G401 (cell line): ENCODE measurements at regions not wholly inside any gene's neighbourhood (a gene's known extent, or its start where the extent isn't known, plus 50 kb on each side); places are given as distances from the start of the nearest gene placed in this dataset.
"Not testable (repeated sequence)": the region's sequence is repeated elsewhere in the genome, so short reads cannot be mapped to it uniquely, and the experiment has no call there.

Experiments
- DNase-seq: peaks from one replicate; pipeline ENCODE4 v3.0.0-alpha.2; 2015; ENCODE audit warnings: low spot score
- in situ Hi-C: cut with HindIII; loops from 2 replicates; pipeline ENCODE4 v1.10.0; 2016; ENCODE audit warnings: low sequenced_read_pairs, mixed read lengths

DNA sequence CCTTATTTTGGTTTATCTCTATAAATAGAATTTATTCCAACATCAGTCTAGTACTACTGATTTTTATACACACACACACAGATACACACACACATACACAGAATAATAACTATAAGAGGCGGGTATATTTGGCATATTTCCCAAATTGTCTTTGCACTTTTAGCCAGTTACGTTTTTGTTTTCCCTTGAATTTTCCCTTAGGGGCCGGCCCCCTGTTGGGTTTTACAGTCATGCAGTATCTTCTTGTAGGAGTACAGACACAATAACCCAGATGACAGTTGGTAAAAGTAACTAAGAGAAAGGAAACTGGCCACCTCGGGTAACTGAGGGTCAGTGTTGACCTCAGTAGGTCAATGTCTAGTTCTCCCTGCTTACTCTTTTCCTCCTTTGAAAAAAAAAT, 50.9 kb downstream of the DISP1 start:
- in situ Hi-C loops, result no loop called here
- DNase-seq, result no peak

DNA sequence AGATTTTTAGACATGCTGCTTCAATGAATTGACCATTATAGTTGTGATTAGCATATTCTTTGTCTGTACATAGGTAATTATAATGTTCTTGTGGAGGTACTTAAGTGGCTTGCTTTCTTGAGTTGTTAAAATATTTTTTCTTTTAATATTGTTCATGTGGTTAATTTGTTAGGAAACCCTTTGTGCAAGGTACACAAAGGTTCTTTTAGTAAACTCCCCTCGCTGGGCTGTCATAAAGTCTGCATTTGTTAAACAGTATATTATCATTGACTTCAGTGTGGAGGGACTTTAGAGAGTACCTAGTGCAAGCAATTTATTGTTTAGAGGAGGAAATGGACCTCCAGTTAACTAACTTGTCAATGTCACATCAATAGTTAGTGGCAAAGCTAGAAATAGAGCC, 52.5 kb downstream of the DISP1 start:
- in situ Hi-C loops, result no loop called here
- DNase-seq, result no peak

DNA sequence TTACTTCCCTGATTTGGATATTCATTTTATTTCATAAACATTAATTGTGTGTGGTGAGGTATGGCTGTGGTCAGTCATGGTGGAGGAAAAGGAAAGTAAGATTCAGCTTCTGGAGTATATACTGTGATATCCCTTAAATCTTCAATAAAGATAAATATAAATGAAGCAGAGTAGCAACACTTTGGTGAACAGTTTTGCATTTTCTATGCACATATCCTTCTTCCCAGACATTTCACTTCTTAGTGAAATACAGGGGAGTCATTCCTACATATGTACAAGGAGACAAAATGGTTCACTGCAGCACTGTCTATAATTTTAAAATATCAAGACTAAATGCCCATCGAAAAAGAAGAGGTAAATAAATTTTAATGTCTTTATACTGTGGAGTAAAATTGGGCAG, 61.3 kb downstream of the DISP1 start:
- in situ Hi-C loops, result no loop called here
- DNase-seq, result no peak

DNA sequence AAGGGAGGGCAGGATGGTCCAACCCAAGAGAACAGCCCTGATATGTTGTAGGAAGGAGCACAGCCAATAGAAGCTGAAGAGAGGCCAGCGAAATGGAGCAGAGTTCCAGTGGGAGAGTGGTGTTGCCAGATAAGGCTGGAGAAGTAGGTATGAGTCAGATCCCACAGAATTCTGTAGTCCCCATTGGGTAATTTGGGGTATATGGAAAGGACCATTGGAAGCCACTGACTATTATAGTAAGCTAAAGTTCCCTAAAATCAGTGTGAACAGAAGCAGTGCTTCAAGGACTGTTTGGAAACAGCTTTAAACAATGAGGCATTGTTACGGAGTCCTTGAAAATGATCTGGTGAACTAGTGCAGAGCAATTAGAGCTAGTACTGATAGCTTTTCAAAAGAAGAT, 63.0 kb downstream of the DISP1 start:
- in situ Hi-C loops, result no loop called here
- DNase-seq, result no peak

DNA sequence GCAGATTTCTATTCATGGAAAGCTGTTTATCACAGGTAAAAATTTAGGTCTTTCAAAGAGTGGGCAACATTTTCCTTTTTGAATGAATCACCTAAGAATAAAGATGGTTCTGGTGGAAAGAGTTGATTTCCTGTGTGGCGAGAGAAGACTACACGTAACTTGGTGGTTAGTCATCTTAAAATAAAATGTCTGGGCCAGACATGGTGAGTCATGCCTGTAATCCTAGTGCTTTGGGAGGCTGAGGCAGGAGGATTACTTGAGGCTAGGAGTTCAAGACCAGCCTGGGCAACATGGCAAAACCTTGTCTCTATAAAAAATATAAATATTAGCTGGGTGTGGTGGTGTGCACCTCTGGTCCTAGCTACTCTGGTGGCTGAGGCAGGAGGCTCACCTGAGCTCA, 65.7 kb downstream of the DISP1 start:
- DNase-seq, result no peak
- in situ Hi-C loops, result no loop called here

DNA sequence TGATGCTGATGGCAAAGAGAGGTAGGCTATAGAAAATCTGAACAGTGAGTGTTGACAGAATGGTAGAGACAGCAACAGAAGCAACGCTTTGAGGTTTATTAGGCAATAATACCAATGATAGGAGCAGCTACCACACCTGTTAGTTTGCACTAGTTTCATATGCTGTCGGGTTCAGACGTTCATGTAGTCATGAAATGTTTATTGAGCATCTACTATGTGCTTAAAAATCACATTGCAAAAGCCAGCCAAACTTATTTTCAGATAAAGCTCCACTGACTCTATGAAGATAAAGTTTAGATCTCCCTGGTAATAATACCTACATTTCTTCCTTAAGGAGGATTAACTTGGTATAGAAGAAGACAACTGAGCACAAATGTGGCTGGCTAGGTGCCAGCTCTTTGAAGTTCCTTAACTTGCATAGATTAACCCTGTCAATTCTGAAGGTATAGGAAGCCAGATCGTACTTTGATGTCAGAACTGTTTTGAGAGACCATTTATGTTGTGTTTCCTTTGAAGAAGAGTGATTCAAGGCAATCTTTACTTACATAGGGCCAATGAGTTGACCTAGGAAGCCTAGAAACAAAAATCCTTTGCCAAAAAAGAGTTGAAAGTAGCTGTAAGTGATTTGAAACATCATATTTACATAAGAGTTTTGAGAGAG, 71.5 kb downstream of the DISP1 start:
- in situ Hi-C loops, result no loop called here

DNA sequence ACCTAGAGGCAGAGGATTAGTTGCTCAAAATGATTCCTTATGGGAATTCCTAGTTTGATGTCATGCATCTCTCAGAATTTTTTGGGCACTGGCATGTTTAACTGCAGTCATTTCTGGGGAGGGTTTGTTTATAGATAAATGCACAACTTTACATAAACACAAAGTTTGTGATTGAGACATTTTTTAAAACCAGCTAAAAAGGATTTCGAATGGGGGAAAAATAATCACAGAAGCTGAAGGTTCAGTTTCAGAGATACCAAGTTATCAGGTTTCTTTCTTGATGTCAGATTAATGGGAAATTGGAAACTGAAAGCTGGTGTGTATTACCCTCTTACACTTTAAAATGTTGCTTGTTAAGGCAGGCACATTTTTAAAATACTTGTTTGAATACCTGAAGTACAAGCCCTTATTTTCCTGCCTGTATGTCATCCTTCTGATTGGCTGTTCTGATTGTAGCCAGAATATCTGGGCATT, 72.1 kb downstream of the DISP1 start:
- in situ Hi-C loops, result no loop called here
- DNase-seq, result no peak

More for the DNA sequence above, 71.5 kb downstream of the DISP1 start:
- DNase-seq, result no peak

DNA sequence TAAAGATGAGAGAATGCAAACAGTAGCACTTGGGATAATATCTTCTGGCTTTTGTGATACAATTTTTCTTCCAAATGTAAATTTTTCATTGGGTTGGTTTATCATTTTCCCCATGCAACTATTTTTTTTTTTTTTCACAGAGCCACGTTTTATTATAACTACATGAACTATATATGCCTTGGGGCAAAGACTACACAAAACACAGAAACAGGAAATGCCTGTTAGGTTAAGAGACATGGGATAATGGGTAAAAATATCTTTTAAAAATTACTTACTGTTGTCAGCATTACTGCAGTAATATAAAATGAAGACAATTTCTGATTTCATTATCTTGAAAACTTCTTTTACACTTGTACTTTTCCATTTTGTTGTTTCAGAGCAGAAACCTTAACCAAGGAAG, 74.6 kb downstream of the DISP1 start:
- in situ Hi-C loops, result no loop called here
- DNase-seq, result no peak

DNA sequence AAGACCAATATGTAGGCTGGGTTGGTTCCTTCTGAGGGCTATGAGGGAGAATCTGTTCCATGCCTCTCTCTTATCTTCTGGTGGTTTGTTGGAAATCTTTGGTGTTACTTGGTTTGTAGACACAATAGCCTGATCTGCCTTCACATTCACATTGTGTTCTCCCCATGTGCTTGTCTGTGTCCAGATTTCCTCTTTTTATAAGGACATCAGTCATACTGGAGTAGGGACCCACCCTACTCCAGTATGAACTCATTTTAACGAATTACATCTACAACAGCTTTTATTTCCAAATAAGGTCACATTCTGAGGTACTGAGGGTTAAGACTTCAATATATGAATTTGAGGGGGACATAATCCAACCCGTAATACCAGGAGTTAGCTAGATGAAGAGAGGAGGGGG, 75.9 kb downstream of the DISP1 start:
- no peak for DNase-seq
- in situ Hi-C loops, result no loop called here

DNA sequence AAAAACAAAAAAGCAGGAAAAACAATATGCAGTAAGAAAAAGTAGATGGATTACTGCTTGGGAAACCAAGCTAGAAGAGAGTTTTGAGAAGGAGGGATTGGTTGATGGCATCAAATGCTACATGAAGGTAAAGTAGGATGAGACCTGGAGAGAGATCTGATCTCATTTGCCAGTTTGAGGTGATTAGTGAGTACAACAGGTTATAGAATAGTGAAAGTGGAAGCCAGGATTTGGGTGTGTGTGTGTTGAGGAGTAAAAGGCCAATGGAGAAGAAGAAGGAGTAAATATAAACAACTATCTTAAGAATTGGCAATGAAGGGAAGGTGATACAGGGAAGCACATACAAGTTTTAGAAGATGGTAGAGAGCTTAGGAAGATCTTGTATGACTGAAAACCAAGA, 76.7 kb downstream of the DISP1 start:
- in situ Hi-C loops, result no loop called here
- DNase-seq, result no peak

DNA sequence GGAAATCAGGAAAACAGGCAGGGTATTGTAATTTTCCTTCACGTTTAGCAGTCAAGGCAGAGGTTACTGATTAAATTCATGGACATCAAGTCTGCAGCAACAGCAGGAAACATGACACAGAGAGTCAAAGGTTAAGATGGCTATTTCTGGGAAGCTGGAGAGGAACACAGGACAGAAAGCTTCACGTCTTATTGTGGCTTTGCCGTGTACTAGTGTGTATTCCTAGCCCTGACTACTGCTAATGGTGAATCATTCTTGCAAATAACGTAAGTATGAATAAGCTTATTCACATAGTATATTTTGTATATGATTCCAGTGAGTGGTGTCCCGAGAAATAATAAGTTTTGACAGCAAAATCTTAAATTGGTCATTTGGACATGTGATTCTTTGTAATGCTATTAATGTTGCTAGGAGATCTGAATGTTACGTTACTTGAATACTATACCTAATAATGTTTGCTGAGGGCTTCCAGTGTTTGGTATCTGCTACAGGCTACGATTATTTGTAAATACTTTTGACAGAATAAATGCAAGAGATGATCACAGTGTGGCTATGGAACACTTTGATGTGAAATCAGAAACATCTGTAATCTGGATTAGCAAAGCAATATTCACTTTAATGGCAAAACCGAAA, 77.4 kb downstream of the DISP1 start:
- no peak for DNase-seq
- in situ Hi-C loops, result no loop called here

DNA sequence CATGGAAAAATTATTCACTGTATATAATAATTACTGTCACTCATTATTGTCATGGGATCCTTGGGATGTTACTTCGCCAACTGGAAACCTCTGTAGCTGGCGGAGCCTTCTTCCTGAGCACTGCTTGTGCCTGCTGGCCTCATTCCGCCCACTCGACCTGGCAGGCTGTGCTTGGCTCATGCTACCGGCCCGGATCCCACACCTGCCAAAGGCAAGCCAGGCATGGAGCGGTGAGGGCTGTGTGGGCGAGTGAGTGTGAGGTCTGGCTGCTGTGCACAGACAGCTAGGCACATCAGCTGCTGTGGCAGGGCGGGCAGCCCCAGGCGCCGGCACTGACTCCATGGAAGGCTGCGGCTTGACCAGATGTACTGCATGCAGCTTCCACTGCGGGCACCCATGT, 78.4 kb downstream of the DISP1 start:
- DNase-seq, result peak; percentile 55
- in situ Hi-C loops, result no loop called here

DNA sequence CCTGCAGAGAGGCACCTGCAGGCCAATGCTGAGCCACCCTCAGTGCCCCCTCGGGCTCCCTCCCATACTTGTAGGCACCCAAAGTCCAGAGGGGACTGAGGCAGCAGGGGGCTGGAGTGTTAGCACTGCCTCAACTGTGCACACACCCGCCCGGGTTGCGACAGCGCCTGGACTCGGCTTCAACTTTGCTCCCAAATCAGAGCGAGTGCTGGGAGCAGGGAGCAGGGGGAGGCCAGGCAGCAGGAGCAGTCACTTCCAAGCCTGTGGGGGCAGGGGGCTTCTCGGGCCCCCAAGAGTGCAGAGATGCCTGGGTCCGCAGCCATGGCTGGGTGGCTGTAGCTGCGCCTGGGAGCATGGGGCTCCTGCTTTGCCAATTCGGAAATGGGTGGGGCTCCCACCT, 79.5 kb downstream of the DISP1 start:
- no peak for DNase-seq

DNA sequence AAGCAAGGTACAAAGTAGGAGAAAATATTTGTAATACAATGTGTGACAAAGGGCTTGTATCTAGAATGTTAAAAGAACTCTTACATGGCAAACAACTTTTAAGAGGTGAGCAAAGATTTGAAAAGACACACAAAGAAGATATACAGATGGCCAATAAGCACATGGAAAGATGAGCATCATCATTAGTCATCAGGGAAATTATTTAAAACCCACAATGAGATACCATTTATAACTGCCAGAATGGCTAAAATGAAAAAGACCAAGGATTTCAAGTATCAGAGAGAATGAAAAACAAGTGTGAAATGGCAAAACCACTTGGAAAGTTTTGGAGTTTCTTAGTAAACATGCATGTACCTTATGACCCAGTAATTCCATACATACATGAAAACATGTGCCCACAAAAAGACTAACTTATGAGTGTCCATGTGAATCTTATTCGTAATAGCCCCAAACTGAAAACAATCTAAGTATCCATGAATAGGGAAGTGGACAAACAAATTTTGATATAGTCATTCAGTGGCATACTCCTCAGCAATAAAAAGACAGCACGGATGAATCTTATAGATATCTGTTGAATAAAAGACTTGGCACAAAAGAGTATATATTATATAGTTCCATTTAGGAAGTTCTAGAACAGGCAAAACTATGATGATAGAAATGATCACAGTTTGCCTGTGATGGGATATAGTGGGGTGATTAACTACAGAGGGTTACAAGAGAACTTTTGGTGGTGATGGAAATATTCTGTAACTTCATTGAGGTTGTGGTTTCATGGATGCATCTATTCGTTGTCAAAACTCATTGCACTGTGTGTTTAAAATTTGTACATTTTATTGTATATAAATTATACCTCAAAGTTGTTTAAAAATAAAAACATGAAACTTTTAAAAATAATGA, 82.0 kb downstream of the DISP1 start:
- no peak for DNase-seq
- in situ Hi-C loops, result no loop called here

More for the DNA sequence above, 79.5 kb downstream of the DISP1 start:
- in situ Hi-C loops, result no loop called here

DNA sequence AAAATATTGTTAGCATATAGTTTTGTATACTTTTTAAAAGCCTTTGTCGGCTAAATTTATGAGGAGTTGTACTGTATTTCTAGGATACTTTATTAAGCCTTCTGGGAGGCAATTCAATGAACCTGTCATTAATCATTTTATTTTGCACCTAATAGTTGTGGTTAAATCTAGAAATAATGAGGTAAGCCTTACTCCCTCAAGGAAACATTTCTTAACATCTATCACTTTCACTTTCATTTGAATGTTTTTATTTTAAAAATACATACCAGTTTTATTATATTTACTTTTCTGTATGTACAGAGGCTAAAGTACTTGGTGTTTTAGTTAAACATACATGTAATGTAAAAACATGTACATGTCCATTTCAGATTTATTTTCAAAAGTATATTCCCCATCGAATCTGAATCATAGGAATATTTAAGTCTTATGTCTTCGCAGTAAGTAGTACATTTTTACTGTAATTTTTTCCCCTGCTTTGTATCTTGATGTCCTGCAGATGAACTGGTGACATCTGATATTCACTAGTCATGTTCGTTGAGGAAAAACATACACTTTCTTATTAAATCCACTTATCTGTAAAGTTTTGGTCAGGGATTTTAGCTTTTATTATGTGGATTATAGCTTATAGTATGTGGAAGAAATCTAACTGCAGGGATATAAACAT, 82.8 kb downstream of the DISP1 start:
- no peak for DNase-seq
- in situ Hi-C loops, result no loop called here

DNA sequence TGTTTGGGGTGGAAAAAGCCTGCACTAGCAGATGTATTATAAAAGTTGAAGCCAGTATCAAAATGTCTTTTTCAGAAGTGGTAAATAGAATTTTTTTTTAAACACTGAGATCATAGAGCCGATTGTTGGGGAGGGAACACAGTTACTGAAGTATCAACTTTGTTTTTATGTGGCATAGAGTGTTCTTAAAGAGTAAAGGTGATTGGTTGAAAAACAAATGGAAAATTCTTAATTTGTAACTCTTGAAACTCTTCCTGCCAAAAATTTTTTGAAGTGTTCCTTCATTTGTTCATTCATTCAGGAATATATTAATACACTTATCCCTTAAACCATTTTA, 83.3 kb downstream of the DISP1 start:
- in situ Hi-C loops, result no loop called here
- no peak for DNase-seq

DNA sequence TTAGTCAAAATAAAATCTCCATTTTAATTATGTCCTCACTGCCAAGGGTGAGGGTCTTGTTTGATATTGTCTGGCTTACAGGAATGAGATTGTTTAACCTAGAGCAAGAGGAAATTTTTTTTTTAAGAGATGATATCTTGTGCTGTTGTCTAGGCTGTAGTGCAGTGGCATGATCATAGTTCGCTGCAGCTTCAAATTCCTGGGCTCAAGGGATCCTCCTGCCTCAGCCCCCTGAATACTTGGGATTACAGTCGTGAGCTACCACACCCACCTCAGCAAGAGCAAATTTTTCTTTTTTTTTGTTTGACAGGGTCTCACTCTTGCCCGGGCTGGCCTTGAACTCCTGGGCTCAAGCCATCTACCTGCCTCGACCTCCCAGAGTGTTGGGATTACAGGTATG, 84.6 kb downstream of the DISP1 start:
- no peak for DNase-seq
- in situ Hi-C loops, result no loop called here

DNA sequence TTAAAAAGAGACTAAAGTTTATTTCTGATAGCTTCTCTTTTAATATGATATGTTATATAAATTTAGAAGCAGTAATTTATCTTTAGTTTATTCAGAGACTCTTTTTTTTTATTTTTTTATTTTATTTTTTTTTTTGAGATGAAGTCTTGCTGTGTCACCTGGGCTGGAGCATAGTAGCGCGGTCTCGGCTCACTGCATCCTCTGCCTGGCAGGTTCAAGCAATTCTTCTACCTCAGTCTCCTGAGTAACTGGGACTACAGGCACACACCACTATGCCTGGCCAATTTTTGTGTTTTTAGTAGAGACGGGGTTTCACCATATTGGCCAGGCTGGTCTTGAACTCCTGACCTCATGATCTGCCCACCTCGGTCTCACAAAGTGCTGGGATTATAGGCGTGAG, 89.6 kb downstream of the DISP1 start:
- in situ Hi-C loops, result no loop called here
- DNase-seq, result no peak

DNA sequence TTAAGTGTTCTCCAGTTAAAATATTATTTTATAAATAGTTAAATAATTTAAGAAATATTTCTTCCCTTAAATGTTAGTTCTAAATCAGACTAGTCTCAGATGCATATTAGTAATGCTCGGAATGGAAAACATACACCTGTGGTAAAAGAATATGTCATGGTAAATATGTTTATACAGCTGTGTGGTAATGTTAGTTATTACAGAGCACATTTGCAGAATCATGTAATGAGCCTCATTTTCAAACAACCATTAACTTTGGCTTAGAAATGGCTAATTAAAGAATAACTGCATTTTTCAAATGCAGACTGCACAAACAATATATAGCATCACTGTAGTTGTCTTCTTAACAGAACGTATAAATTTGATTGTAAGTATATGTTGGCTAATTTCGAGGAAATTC, 90.3 kb downstream of the DISP1 start:
- in situ Hi-C loops, result no loop called here
- no peak for DNase-seq

DNA sequence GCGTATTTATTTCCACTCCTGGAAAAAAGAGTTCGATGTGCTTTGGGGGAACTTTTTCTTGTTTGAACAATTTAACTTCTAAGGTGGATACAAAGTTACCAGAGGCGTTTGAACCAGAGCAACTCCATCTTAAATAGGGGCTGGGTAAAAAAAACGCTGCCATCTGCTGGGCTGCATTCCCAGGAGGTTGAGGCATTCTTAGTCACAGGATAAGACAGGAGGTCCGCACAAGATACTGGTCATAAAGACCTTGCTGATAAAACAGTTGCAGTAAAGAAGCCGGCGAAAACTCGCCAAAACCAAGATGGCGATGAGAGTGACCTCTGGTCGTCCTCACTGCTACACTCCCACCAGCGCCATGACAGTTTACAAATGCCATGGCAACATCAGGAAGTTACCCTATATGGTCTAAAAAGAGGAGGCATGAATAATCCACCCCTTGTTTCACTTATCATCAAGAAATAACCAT, 91.5 kb downstream of the DISP1 start:
- DNase-seq, in situ Hi-C loops: not testable (repeated sequence)
